ENCODE measurements at regions not wholly inside any gene's neighbourhood (a gene's known extent, or its start where the extent isn't known, plus 50 kb on each side); places are given as distances from the start of the nearest gene placed in this dataset.

DNA sequence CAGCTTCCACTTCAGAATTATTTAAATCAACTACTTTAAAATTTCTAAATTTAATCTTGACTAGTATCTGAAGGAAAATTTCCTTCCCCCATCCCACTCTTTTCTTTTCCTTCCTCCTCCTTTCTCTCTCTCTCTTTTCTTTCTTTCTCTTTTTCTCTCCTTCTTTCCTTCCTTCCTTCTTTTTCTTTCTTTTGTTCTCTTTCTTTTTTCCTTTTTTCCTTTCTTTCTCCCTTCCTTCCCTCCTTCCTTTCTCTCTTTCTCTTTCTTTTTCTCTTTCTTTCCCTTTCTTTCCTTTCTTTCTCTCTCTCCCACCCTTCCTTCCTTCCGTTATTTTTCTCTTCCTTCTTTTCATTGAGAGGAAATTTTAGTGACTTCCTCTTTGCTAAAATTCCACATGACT lies 132.0 kb upstream of the CDH19 start:
- Histone ChIP-seq H3K27me3 (ENCODE audit: insufficient read depth, low read length) (no peaks in the 10 kb centered on the region), H2AFZ (ENCODE audit: low read depth, low read length, poor library complexity, severe bottlenecking) (no peak overlapping the region), H3K9me3 (ENCODE audit: control insufficient read depth in 1 of 2, insufficient read depth in 1 of 2, low read depth in 1 of 2, low read length in 2 of 2) (peaks cover 0 to 10% of the 10 kb centered on the region in 2 experiments), H3K4me1 (ENCODE audit: control insufficient read depth in 1 of 2, insufficient read depth in 2 of 2, low read length in 2 of 2) (no peaks in the 10 kb centered on the region), H3K4me2 (ENCODE audit: low read length) (no peak overlapping the region), H3K36me3 (ENCODE audit: control insufficient read depth in 1 of 2, insufficient read depth in 2 of 2, low read length in 2 of 2) (no peaks in the 10 kb centered on the region), H3K4me3 (replicated peaks in 1 of 2; ENCODE audit: low read depth in 1 of 2, low read length in 2 of 2) (no peak overlapping the region), H3K9ac (ENCODE audit: low read length) (no peak overlapping the region), H3K79me2 (ENCODE audit: insufficient read depth, low read length) (no peaks in the 10 kb centered on the region), H4K20me1 (ENCODE audit: insufficient read depth) (no peaks in the 10 kb centered on the region; the same call in 1 of the 2 replicates), H3K27ac (ENCODE audit: low read depth, low read length) (no peak overlapping the region), H3K9me2 (ENCODE audit: insufficient read depth) (no peaks in the 10 kb centered on the region)
- ATAC-seq = no peak
- TF ChIP-seq, protein P1, sequence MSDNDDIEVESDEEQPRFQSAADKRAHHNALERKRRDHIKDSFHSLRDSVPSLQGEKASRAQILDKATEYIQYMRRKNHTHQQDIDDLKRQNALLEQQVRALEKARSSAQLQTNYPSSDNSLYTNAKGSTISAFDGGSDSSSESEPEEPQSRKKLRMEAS (IDR thresholded peaks at IDR 0.05) = no peak
- TF ChIP-seq SIN3A (IDR thresholded peaks at IDR 0.05; ENCODE audit: low read depth) (no peak), RAD21 (IDR thresholded peaks at IDR 0.05; ENCODE audit: low read depth) (no peak), TCF7L2 (IDR thresholded peaks at IDR 0.05; ENCODE audit: borderline replicate concordance, extremely low read depth, insufficient read depth, insufficient read length) (no peak), ZNF274 (IDR thresholded peaks at IDR 0.05; ENCODE audit: low read depth, low read length) (no peak), SRF (IDR thresholded peaks at IDR 0.05; ENCODE audit: low read depth) (no peak), CBX3 (IDR thresholded peaks at IDR 0.05; ENCODE audit: low read depth) (no peak), FOSL1 (IDR thresholded peaks at IDR 0.05; ENCODE audit: low read depth) (no peak), POLR2A (IDR thresholded peaks at IDR 0.05; ENCODE audit: borderline replicate concordance, extremely low read depth, insufficient read depth, insufficient read length) (no peak), ATF3 (IDR thresholded peaks at IDR 0.05) (no peak), POLR2AphosphoS5 (IDR thresholded peaks at IDR 0.05; ENCODE audit: low read depth, low read length) (no peak), EZH2phosphoT487 (IDR thresholded peaks at IDR 0.05; ENCODE audit: borderline replicate concordance) (no peak), ELF1 (IDR thresholded peaks at IDR 0.05; ENCODE audit: borderline replicate concordance, low read depth) (no peak)
- TF ChIP-seq, protein P2, sequence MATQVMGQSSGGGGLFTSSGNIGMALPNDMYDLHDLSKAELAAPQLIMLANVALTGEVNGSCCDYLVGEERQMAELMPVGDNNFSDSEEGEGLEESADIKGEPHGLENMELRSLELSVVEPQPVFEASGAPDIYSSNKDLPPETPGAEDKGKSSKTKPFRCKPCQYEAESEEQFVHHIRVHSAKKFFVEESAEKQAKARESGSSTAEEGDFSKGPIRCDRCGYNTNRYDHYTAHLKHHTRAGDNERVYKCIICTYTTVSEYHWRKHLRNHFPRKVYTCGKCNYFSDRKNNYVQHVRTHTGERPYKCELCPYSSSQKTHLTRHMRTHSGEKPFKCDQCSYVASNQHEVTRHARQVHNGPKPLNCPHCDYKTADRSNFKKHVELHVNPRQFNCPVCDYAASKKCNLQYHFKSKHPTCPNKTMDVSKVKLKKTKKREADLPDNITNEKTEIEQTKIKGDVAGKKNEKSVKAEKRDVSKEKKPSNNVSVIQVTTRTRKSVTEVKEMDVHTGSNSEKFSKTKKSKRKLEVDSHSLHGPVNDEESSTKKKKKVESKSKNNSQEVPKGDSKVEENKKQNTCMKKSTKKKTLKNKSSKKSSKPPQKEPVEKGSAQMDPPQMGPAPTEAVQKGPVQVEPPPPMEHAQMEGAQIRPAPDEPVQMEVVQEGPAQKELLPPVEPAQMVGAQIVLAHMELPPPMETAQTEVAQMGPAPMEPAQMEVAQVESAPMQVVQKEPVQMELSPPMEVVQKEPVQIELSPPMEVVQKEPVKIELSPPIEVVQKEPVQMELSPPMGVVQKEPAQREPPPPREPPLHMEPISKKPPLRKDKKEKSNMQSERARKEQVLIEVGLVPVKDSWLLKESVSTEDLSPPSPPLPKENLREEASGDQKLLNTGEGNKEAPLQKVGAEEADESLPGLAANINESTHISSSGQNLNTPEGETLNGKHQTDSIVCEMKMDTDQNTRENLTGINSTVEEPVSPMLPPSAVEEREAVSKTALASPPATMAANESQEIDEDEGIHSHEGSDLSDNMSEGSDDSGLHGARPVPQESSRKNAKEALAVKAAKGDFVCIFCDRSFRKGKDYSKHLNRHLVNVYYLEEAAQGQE (IDR thresholded peaks at IDR 0.05; ENCODE audit: low read depth) = no peak
- ChIA-PET POLR2A (no interaction called here), RAD21 (ENCODE audit: low non-redundant PET in 1 of 2, low total read pairs in 2 of 2, uncharacterized antibody in 2 of 2, unreplicated experiment in 2 of 2) (no interaction called here), CTCF (no interaction called here)
- no TSS peak for BruUV-seq (replicated peaks)
- intact Hi-C loops (cut with micrococcal nuclease) = no loop called here
- no peak for DNase-seq (ENCODE audit: low read depth, low spot score)

Measured in HCT116 (cell line).